ENCODE measurements at regions not wholly inside any gene's neighbourhood (a gene's known extent, or its start where the extent isn't known, plus 50 kb on each side); places are given as distances from the start of the nearest gene placed in this dataset.

DNA sequence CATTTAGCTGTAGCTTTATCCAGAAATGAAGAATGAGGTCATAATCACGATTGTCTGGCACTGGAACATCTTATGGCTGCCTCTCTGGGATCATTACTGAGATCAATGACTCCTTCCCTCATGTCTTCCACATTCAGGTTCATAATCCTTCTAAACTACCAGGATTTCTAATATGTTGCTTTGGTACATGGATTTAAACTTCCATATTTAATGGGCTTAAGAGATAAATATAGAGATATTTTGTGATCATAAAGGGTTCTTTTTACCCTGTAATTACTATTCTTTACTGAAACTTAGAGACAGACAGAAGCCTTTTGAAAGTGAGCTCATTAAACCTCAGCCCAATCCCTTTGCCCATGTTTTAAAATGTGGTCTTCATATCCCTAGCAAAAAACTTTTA, 575.4 kb upstream of the ALCAM start:
- Mint-ChIP-seq H3K4me1 (no peaks in the 10 kb centered on the region), H3K27me3 (no peaks in the 10 kb centered on the region), H3K36me3 (ENCODE audit: insufficient read depth) (no peaks in the 10 kb centered on the region), H3K27ac (ENCODE audit: low read depth) (no peak overlapping the region), H3K9me3 (no peaks in the 10 kb centered on the region), H3K4me3 (no peak overlapping the region)
- ATAC-seq (replicated peaks; ENCODE audit: extremely low read depth, poor library complexity, severe bottlenecking), result no peak
- no peak for DNase-seq (ENCODE audit: low spot score in 2 of 2)

DNA sequence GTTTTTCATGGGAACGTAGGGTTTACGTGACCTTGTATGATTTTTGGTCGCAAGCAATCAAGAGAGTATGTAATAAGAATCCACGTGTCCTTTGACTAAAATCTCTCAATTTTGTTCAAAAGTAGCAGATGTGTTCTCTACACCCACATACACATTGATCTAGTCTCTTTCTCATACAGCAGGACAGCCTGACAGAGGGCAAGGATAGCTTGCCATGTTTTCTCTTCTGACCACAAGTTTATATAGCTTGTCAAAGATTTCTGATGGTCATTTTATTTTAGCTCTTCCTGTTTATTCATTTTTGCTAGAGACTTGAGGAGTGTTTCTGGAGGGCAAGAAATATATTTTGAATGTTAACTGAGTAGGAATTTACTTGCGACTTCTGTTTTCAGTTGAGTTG, 570.2 kb upstream of the ALCAM start:
- DNase-seq (ENCODE audit: low spot score in 2 of 2) (no peak), ATAC-seq (replicated peaks; ENCODE audit: extremely low read depth, poor library complexity, severe bottlenecking) (no peak)
- Mint-ChIP-seq H3K4me1 (no peaks in the 10 kb centered on the region), H3K9me3 (no peaks in the 10 kb centered on the region), H3K27ac (ENCODE audit: low read depth) (no peak overlapping the region), H3K27me3 (no peaks in the 10 kb centered on the region), H3K4me3 (no peak overlapping the region), H3K36me3 (ENCODE audit: insufficient read depth) (no peaks in the 10 kb centered on the region)

GRCh38 chr3:104805042-104805441, 561.7 kb upstream of the ALCAM start:
- Mint-ChIP-seq H3K9me3 (no peaks in the 10 kb centered on the region), H3K27ac (ENCODE audit: low read depth) (no peak overlapping the region), H3K36me3 (ENCODE audit: insufficient read depth) (no peaks in the 10 kb centered on the region), H3K27me3 (no peaks in the 10 kb centered on the region), H3K4me1 (no peaks in the 10 kb centered on the region), H3K4me3 (no peak overlapping the region)
- no peak for DNase-seq (ENCODE audit: low spot score in 2 of 2)
- no peak for ATAC-seq (replicated peaks; ENCODE audit: extremely low read depth, poor library complexity, severe bottlenecking)

GRCh38 chr3:104805508-104805907, 561.2 kb upstream of the ALCAM start:
- Mint-ChIP-seq H3K9me3 (no peaks in the 10 kb centered on the region), H3K27me3 (no peaks in the 10 kb centered on the region), H3K4me1 (no peaks in the 10 kb centered on the region), H3K36me3 (ENCODE audit: insufficient read depth) (no peaks in the 10 kb centered on the region), H3K4me3 (no peak overlapping the region), H3K27ac (ENCODE audit: low read depth) (no peak overlapping the region)
- ATAC-seq (replicated peaks; ENCODE audit: extremely low read depth, poor library complexity, severe bottlenecking), result no peak
- no peak for DNase-seq (ENCODE audit: low spot score in 2 of 2)

- Mint-ChIP-seq H3K4me1 (no peaks in the 10 kb centered on the region), H3K4me3 (no peak overlapping the region), H3K27me3 (no peaks in the 10 kb centered on the region), H3K27ac (ENCODE audit: low read depth) (no peak overlapping the region), H3K9me3 (no peaks in the 10 kb centered on the region), H3K36me3 (ENCODE audit: insufficient read depth) (no peaks in the 10 kb centered on the region)
- ATAC-seq (replicated peaks; ENCODE audit: extremely low read depth, poor library complexity, severe bottlenecking) (no peak), DNase-seq (ENCODE audit: low spot score in 2 of 2) (no peak)
These were observed 555.8 kb upstream of the ALCAM start for GRCh38 chr3:104810896-104811295.

DNA sequence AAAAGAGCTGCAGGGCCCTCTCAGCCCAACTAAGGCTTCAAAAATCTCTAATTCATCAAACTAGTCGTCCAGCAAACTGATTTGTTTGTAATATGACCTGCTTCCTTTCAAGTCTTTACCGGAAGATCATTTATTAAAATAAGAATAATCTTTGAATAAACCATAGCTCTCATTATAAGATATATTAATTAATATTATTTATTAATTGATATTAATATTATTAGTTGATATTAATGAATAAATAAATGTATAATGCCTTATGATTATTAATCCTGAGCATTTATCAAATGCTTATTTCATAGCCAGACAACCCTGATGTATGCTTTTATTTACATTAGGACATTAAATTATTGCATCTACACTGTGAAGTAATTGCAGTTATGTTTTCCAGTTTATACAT, 550.7 kb upstream of the ALCAM start:
- H3K4me3 Mint-ChIP-seq, result no peak overlapping the region
- no peak for DNase-seq (ENCODE audit: low spot score in 2 of 2)
- no peaks in the 10 kb centered on the region for H3K36me3 Mint-ChIP-seq (ENCODE audit: insufficient read depth)
- ATAC-seq (replicated peaks; ENCODE audit: extremely low read depth, poor library complexity, severe bottlenecking), result no peak
- no peaks in the 10 kb centered on the region for H3K27me3 Mint-ChIP-seq
- H3K27ac Mint-ChIP-seq (ENCODE audit: low read depth), result no peak overlapping the region
- no peaks in the 10 kb centered on the region for H3K4me1 Mint-ChIP-seq
- peaks cover 7% of the 10 kb centered on the region for H3K9me3 Mint-ChIP-seq

DNA sequence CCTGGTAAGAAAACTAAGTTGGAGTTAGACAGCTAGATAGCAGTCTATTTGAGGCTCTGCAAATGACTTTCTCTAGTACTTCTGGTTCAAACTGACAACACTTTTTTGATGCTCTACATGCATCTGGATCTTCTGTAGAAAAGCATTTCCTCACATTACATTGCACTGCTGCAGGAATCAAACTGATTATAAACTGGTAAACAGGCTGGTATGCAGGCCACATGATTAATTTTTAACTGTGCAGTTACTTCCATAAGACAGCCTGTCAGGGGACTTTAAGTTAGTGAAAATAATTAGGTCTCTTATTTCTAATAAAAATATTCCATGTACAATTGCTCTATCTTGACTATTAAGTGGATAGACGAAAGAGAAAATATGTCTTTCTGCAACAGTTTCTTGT, 550.0 kb upstream of the ALCAM start:
- no peaks in the 10 kb centered on the region for H3K36me3 Mint-ChIP-seq (ENCODE audit: insufficient read depth)
- H3K9me3 Mint-ChIP-seq, result peaks cover 12% of the 10 kb centered on the region
- no peak overlapping the region for H3K4me3 Mint-ChIP-seq
- DNase-seq (ENCODE audit: low spot score in 2 of 2), result no peak
- ATAC-seq (replicated peaks; ENCODE audit: extremely low read depth, poor library complexity, severe bottlenecking), result no peak
- H3K4me1 Mint-ChIP-seq, result no peaks in the 10 kb centered on the region
- no peak overlapping the region for H3K27ac Mint-ChIP-seq (ENCODE audit: low read depth)
- H3K27me3 Mint-ChIP-seq, result no peaks in the 10 kb centered on the region

- Mint-ChIP-seq H3K9me3 (peaks cover 12% of the 10 kb centered on the region), H3K27ac (ENCODE audit: low read depth) (no peak overlapping the region), H3K36me3 (ENCODE audit: insufficient read depth) (peaks cover 2% of the 10 kb centered on the region), H3K27me3 (no peaks in the 10 kb centered on the region), H3K4me3 (no peak overlapping the region), H3K4me1 (no peaks in the 10 kb centered on the region)
- DNase-seq (ENCODE audit: low spot score in 2 of 2) (no peak), ATAC-seq (replicated peaks; ENCODE audit: extremely low read depth, poor library complexity, severe bottlenecking) (no peak)
These were observed 547.4 kb upstream of the ALCAM start for GRCh38 chr3:104819333-104819732.

GRCh38 chr3:104820959-104821358, 545.8 kb upstream of the ALCAM start:
- no peak overlapping the region for H3K27ac Mint-ChIP-seq (ENCODE audit: low read depth)
- no peaks in the 10 kb centered on the region for H3K27me3 Mint-ChIP-seq
- DNase-seq (ENCODE audit: low spot score in 2 of 2), result no peak
- peaks cover 2% of the 10 kb centered on the region for H3K36me3 Mint-ChIP-seq (ENCODE audit: insufficient read depth)
- no peak for ATAC-seq (replicated peaks; ENCODE audit: extremely low read depth, poor library complexity, severe bottlenecking)
- H3K4me1 Mint-ChIP-seq, result no peaks in the 10 kb centered on the region
- no peak overlapping the region for H3K4me3 Mint-ChIP-seq
- H3K9me3 Mint-ChIP-seq, result peaks cover 12% of the 10 kb centered on the region

DNA sequence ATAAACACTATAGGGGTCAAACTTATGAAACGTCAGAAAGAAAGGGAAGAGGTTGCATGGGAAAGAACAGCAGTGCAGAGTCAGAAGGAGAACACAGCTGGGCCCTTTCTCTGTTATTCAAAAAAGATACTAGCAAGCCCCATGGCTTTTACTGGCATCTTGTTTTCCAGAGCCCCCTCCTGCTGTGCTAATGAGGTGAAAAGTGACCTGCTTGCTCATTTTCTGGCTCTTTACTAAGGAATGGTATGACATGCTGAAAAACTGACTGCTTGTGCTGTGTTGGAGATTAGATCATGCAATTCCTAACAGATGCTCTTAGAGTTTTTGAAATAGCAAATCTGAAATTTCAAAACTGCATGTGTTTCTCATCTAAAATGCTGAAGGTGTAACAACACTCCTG, 541.6 kb upstream of the ALCAM start:
- no peaks in the 10 kb centered on the region for H3K4me1 Mint-ChIP-seq

DNA sequence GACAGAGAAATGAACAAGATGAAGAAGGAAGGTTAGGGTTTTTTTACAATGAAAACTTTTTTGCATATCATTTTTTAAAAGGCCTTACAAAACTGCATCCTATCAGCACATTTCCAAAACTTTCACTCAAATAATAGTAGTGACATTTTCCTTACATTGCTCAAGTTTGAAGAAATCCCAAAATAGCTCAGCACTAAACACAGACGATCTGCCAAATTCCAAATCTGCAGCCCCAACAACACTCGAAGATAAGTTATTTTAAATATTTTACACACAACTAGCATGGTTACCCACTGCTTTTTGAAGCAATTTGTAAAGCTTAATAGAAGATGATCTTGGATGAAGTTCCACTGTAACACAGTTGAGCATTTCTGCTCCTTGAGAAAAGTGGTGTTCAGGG, 535.6 kb upstream of the ALCAM start:
- ATAC-seq (replicated peaks; ENCODE audit: extremely low read depth, poor library complexity, severe bottlenecking) (no peak), DNase-seq (ENCODE audit: low spot score in 2 of 2) (no peak)
- no peaks in the 10 kb centered on the region for H3K9me3 Mint-ChIP-seq
- no peak overlapping the region for H3K4me3 Mint-ChIP-seq
- H3K27ac Mint-ChIP-seq (ENCODE audit: low read depth), result no peak overlapping the region
- no peaks in the 10 kb centered on the region for H3K4me1 Mint-ChIP-seq
- no peaks in the 10 kb centered on the region for H3K36me3 Mint-ChIP-seq (ENCODE audit: insufficient read depth)
- no peaks in the 10 kb centered on the region for H3K27me3 Mint-ChIP-seq

More for the DNA sequence above, 541.6 kb upstream of the ALCAM start:
- H3K36me3 Mint-ChIP-seq (ENCODE audit: insufficient read depth), result peaks cover 2% of the 10 kb centered on the region
- H3K27ac Mint-ChIP-seq (ENCODE audit: low read depth), result no peak overlapping the region
- no peak overlapping the region for H3K4me3 Mint-ChIP-seq
- DNase-seq (ENCODE audit: low spot score in 2 of 2) (no peak), ATAC-seq (replicated peaks; ENCODE audit: extremely low read depth, poor library complexity, severe bottlenecking) (no peak)
- H3K27me3 Mint-ChIP-seq, result no peaks in the 10 kb centered on the region
- H3K9me3 Mint-ChIP-seq, result peaks cover 12% of the 10 kb centered on the region

DNA sequence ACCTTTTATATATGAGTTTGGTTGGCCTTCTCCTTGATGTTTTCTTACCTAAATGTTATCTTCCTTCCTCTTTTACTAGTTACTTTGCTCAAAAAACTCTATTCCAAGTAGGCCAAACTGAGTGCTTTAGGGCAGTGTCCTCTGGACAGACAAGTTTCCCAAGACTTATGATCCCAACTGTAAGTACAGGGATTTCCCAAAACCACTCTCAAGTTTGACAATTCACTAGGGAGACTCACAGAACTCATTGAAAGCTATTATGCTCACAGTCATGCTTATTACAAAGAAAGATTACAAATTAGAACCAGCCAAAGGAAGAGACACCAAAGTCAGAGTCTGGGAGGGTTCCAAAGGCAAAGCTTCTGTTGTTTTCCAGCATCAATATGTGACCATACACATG, 534.2 kb upstream of the ALCAM start:
- Mint-ChIP-seq H3K27ac (ENCODE audit: low read depth) (no peak overlapping the region), H3K4me3 (no peak overlapping the region), H3K4me1 (no peaks in the 10 kb centered on the region), H3K27me3 (no peaks in the 10 kb centered on the region), H3K9me3 (no peaks in the 10 kb centered on the region), H3K36me3 (ENCODE audit: insufficient read depth) (no peaks in the 10 kb centered on the region)
- ATAC-seq (replicated peaks; ENCODE audit: extremely low read depth, poor library complexity, severe bottlenecking) (no peak), DNase-seq (ENCODE audit: low spot score in 2 of 2) (no peak)

DNA sequence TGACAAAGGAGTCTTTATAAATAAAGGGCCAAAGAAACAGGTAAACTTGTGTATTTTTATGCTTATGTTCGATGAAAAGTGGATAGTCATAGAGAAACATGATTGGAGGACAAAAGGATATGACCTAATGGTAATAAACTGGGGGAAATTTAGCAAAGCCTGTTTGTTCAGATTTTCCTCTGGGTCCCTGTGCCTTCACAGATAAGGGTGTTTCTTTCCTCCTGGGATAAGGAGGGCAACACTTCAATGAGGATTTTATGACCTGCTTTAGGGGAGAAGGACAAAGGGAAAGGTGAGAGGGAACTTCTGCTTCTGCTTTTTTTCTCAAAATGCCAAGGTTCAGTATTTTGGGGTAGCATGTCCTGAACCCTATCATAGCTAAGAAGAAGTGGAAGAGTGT, 531.3 kb upstream of the ALCAM start:
- Mint-ChIP-seq H3K27me3 (no peaks in the 10 kb centered on the region), H3K9me3 (no peaks in the 10 kb centered on the region), H3K4me1 (no peaks in the 10 kb centered on the region), H3K36me3 (ENCODE audit: insufficient read depth) (no peaks in the 10 kb centered on the region), H3K4me3 (no peak overlapping the region), H3K27ac (ENCODE audit: low read depth) (no peak overlapping the region)
- ATAC-seq (replicated peaks; ENCODE audit: extremely low read depth, poor library complexity, severe bottlenecking) (no peak), DNase-seq (ENCODE audit: low spot score in 2 of 2) (no peak)

DNA sequence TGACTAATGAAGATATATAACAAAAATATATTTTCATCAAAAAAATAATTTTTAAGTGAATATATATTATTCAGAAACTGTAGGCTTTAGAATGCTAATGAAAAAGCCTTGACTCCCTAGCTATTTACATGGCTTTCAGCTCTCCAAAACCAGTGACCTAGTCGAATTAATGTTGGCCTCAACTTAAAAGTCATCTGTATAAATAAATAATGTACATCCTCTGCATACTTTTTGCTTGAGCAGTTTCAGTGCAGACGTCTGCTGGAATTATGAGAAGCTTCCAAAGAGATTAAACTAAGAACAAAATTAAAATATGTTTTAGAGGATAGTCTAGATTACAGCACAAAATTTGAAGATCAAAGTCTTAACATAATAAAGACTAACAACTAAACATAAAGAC, 520.4 kb upstream of the ALCAM start:
- Mint-ChIP-seq H3K27me3 (no peaks in the 10 kb centered on the region), H3K9me3 (no peaks in the 10 kb centered on the region), H3K36me3 (ENCODE audit: insufficient read depth) (no peaks in the 10 kb centered on the region), H3K27ac (ENCODE audit: low read depth) (no peak overlapping the region), H3K4me3 (no peak overlapping the region), H3K4me1 (no peaks in the 10 kb centered on the region)
- DNase-seq (ENCODE audit: low spot score in 2 of 2) (no peak), ATAC-seq (replicated peaks; ENCODE audit: extremely low read depth, poor library complexity, severe bottlenecking) (no peak)
